Erythroblast (primary cell): ENCODE measurements at regions not wholly inside any gene's neighbourhood (a gene's known extent, or its start where the extent isn't known, plus 50 kb on each side); places are given as distances from the start of the nearest gene placed in this dataset.
"Not testable (repeated sequence)": the region's sequence is repeated elsewhere in the genome, so short reads cannot be mapped to it uniquely, and the experiment has no call there.

ENCODE experiments used
- DNase-seq, 2 experiments: peaks; one replicate each; lab custom pipeline; 2025; lab: John Stamatoyannopoulos, UW
- GATA1 ChIP-seq: IDR thresholded peaks from 2 replicates; pipeline ENCODE4 v1.6.1; 2011; ENCODE audit warnings: low read depth, mild to moderate bottlenecking, control low read depth, low read length, moderate library complexity
- POLR2A ChIP-seq: IDR thresholded peaks from 2 replicates; pipeline ENCODE4 v1.6.1; 2011; ENCODE audit warnings: mild to moderate bottlenecking, low read length

DNA sequence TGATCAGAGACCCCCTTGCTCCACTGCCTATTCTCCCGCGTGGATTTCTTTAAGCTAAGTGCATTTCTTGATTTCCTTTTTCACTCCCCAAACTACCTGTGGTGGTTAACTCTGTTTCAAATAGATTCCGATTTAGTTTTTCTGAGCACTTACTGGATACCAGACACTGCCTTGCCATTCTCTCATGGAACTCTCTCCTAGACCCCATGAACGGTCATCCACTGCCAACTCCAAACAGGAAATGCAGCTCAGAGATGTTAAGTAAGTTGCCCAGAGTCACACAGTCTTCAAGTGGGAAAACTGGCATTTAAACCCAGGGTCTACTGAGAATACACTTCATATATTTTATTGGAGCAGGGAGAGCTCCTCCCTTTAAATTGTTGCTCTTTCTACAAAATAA lies 199.4 kb downstream of the MAF start:
- no peak for DNase-seq
- TF ChIP-seq POLR2A: no peak
- no peak for TF ChIP-seq GATA1

GRCh38 chr16:79400462-79401149 lies 199.9 kb downstream of the MAF start:
- DNase-seq: peak; percentile 69 to 87
- TF ChIP-seq POLR2A (no peak), GATA1 (no peak)

DNA sequence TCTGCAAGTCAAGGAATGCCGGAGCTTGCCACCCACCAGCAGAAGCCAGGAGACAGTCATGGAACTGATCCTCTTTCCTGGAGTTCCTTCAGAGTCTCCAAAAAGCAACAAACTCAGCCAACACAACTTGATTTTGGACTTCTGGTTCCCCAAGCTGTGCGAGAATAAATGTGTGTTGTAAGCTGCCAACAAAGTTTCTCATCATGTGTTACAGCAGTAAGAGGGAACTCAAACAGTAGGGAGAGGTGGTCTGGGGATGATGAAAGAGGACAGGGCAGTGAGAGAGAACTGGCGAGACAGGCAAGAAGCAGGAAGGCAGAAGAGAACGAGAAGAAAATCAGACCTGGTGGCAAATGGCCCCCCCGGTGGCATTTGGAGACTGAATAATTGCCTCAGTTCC lies 204.9 kb downstream of the MAF start:
- DNase-seq: no peak
- TF ChIP-seq POLR2A (no peak), GATA1 (no peak)

DNA sequence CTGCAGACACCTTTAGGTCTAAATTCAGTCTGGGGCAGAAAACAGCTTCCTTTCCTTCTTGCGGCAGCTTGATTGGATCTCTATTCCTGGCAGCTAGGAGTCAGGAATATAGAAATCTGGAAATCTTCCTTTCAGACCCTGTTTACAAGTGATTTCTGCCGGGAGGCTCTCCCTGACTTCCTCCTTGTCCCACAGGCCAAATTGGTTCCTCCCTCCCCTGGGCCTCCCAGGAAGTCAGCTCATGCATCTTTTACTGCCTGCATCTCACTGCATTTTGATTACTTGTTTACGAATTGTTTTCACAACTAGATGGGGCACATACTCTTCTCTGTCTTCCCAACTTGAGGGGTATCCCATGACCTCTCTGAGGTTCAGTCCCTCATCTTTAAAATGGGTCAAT lies 206.3 kb downstream of the MAF start:
- no peak for DNase-seq
- TF ChIP-seq GATA1 (no peak), POLR2A (no peak)

DNA sequence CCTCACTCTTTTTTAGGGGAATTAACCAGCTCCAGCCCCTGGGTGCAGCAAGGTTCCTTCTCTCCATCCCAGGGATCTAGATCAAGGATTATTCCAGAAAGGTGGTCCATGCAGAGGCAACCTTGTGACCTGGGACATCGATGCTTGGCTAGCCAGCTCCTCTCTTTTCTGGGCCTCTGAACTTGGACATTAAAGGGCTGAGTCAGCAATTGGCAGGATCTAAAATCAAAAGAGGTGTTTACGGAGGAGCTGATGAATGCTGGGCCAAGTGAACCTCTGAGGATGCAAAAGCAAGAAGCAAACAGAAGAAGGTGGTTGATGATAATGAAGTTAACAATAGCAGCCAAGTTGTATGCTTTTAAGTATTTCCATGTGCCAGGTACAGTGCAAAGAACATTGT lies 207.0 kb downstream of the MAF start:
- TF ChIP-seq POLR2A: no peak
- no peak for TF ChIP-seq GATA1
- DNase-seq: no peak

DNA sequence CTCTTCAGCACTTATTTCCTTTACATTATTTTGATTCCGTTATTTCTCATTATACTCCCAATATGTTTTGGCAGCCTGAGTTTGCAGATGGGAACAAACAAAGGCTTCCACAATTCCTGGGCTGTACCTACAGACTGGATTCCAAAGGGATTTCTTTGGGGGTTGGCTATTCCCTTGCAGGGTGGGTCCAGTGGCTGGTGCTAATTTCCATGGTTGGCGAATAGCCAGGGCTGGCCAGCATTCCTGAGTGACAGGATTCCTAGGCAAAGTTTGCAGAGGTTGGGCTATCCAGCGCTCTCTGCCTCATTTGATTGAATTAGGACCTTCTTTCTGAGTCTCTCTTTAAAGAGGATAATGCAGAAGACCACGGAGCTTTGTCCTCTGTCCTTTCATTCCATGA lies 207.4 kb downstream of the MAF start:
- TF ChIP-seq POLR2A (no peak), GATA1 (no peak)
- no peak for DNase-seq

DNA sequence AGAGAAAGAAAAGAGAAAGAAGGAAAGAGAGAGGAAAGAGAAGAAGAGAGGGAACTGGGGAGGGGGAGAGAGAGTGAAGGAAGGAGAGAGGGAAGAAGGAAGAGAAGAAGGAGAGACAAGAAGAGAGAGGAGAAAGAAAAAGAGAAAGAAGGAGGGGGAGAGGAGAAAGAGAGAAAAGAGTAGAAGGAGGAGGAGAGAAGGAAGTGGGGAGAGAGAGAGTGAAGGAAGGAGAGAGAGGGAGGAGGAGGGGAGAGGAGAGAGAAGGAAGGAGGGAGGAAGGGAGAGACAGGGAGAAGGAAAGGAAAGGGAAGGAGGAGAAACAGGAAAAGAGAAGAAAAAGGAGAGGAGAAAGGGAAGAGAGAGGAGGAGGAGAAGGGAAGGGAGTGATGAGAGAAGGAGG lies 208.5 kb downstream of the MAF start:
- TF ChIP-seq POLR2A (no peak), GATA1 (no peak)
- no peak for DNase-seq

- no peak for DNase-seq
Observed at GRCh38 chr16:79391395-79391794, 209.1 kb downstream of the MAF start.

DNA sequence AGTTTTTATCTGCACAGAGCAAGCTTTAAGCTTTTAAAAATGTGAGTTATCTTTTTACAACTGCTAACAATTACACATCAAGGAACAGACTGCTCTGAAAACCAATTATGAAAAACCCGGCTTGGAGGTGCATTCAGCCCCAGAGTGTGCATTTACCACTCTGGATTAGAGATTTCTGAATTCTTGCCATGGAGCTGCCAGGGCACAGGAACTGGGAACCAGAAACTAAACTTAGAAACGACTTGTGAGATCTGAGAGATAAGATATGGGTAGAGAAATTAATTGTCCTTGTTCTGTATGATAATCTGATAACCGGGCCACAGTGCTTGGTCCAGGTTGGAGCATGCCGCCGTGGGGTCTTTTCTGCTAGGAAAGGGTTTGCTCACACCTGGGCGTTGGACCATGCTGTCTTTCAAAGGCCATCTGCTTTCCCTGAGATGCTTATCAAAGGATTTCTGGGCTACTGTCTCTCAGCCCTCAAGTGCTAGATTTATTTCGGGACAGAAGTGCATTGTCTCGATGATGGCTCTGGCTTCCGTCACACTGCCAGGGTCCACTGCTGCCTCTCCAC lies 210.0 kb downstream of the MAF start:
- TF ChIP-seq POLR2A (no peak), GATA1 (no peak)
- DNase-seq: no peak

More at GRCh38 chr16:79391395-79391794, 209.1 kb downstream of the MAF start:
- TF ChIP-seq GATA1: no peak
- no peak for TF ChIP-seq POLR2A

DNA sequence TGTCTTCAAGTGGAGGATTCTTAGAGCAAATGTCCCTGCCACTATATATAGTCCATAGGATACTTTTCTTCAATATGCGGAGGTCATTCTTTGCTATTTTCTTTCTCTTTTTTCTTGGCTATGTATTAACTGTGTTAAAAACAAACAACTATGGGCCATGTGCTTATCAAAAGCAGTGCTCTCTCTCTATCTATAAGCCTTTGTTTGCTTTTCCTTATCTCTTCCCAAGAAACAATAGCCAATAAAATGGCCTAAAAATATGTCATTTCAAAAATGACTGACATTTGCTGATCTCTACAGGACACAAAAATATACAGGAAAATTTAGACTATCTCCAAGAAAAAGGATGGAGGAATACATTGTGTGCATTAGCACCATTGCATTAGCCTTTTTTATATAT lies 212.1 kb downstream of the MAF start:
- TF ChIP-seq GATA1 (no peak), POLR2A (no peak)
- DNase-seq: no peak

DNA sequence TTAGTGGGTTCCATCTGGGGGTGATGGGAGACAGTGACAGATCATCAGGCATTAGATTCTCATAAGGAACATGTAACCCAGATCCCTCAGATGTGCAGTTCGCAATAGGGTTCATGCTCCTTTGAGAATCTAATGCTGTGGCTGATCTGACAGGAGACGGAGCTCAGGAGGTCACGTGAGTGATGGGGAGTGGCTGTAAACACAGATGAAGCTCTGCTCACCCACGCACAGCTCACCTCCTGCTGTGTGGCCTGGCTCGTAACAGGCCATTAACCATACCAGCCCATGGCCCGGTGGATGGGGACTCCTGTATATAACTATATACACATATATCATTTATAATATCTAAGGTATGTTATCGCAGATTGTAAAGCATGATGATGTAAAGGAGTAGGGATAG lies 214.2 kb downstream of the MAF start:
- no peak for DNase-seq
- TF ChIP-seq POLR2A (no peak), GATA1 (no peak)

GRCh38 chr16:79381603-79382042 lies 218.9 kb downstream of the MAF start:
- TF ChIP-seq POLR2A (no peak), GATA1 (no peak)
- no peak for DNase-seq

DNA sequence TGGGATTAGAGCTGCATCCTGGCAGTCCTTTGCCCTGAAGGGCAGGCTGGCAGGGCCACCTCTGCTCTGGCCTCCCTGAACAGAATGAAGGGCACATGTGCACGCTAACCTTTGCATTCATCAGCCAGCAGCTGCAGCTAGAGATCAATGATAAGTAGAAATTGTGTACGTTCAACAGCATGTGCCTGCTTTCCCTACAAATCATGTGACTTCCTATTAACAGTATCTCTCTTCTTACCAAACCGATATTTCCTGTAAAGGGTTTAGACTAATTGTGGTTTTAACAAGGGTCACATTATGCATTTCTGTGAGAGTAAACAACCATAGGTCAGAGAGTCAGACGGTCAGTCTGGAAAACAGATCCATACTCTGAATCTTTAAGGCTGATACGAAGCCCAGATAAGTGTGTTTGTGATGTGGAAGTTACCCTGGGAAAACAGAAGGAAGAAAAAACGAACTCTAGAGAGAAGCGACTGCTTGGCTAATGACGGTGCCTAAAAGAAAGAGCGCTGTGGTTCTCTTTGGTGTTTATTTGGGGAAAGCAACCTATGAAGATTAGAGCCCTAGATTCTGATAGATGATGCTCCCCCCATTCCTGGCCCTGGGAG lies 219.4 kb downstream of the MAF start:
- DNase-seq: no peak
- TF ChIP-seq GATA1 (no peak), POLR2A (no peak)

DNA sequence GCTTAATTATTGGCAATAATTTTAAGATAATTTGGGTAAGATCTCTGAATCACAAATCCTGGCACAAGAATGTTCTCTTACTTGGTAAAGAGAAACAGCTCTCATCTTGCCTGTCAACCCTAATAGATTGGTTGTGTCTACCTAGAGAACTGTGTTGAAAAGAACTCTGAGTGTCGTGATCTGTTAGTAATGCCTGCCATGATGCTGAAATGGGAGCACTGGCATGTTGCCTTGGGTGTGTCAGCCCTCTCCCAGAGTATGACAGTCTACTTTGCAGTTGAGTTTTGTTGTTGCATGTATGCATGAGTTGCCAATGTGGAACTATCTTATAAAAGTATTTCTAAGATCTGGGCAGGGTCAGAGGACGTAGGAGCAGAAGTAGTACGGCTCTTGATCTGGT lies 221.4 kb downstream of the MAF start:
- no peak for DNase-seq
- TF ChIP-seq GATA1 (no peak), POLR2A (no peak)

DNA sequence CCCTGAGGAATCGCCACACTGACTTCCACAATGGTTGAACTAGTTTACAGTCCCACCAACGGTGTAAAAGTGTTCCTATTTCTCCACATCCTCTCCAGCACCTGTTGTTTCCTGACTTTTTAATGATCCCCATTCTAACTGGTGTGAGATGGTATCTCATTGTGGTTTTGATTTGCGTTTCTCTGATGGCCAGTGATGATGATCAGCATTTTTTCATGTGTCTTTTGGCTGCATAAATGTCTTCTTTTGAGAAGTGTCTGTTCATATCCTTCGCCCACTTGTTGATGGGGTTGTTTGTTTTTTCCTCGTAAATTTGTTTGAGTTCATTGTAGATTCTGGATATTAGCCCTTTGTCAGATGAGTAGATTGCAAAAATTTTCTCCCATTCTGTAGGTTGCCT lies 223.5 kb downstream of the MAF start:
- DNase-seq: not testable (repeated sequence)
